ENCODE measurements at regions not wholly inside any gene's neighbourhood (a gene's known extent, or its start where the extent isn't known, plus 50 kb on each side); places are given as distances from the start of the nearest gene placed in this dataset.
"Not testable (repeated sequence)": the region's sequence is repeated elsewhere in the genome, so short reads cannot be mapped to it uniquely, and the experiment has no call there.

GRCh38 chr4:117575850-117576249, 458.4 kb upstream of the NDST3 start:
- H3K36me3 ChIP-seq, result no peaks in the 10 kb centered on the region
- no peaks in the 10 kb centered on the region for H3K27me3 ChIP-seq
- ATAC-seq, result no peak
- no peak overlapping the region for H3K4me3 ChIP-seq
- no peak for TF ChIP-seq EP300 (IDR thresholded peaks at IDR 0.05)
- TF ChIP-seq CTCF (IDR thresholded peaks at IDR 0.05), result no peak
- TF ChIP-seq POLR2A (IDR thresholded peaks at IDR 0.05), result no peak
- no peak for TF ChIP-seq POLR2AphosphoS5 (IDR thresholded peaks at IDR 0.05)
- WGBS, 2 donors (ENCODE audit: low coverage in 1 of 2), result 93% methylated on average over 17 of the region's 24 CpGs; no CpG with 5 or more reads in 1 of the 2 donors
- H3K4me1 ChIP-seq, result no peaks in the 10 kb centered on the region
- no peak overlapping the region for H3K27ac ChIP-seq
- no peaks in the 10 kb centered on the region for H3K9me3 ChIP-seq

- Histone ChIP-seq H3K4me1 (no peaks in the 10 kb centered on the region), H3K27ac (no peak overlapping the region), H3K36me3 (no peaks in the 10 kb centered on the region), H3K4me3 (no peak overlapping the region), H3K9me3 (no peaks in the 10 kb centered on the region), H3K27me3 (no peaks in the 10 kb centered on the region)
- WGBS, 2 donors (ENCODE audit: low coverage in 1 of 2), result 44% methylated on average over 2 of the region's 2 CpGs
- TF ChIP-seq CTCF (IDR thresholded peaks at IDR 0.05), result no peak
- ATAC-seq, result no peak
Measured at GRCh38 chr4:117577686-117578311, 456.5 kb upstream of the NDST3 start.

- ATAC-seq, result no peak
Measured at GRCh38 chr4:117588771-117589170, 445.5 kb upstream of the NDST3 start.

GRCh38 chr4:117596917-117597480, 437.3 kb upstream of the NDST3 start:
- no peak for ATAC-seq
- H3K4me1 ChIP-seq, result no peaks in the 10 kb centered on the region
- H3K27ac ChIP-seq, result no peak overlapping the region
- no peaks in the 10 kb centered on the region for H3K9me3 ChIP-seq
- no peak overlapping the region for H3K4me3 ChIP-seq
- TF ChIP-seq POLR2A (IDR thresholded peaks at IDR 0.05) (no peak), CTCF (IDR thresholded peaks at IDR 0.05) (no peak), POLR2AphosphoS5 (IDR thresholded peaks at IDR 0.05) (no peak), EP300 (IDR thresholded peaks at IDR 0.05) (no peak)
- H3K36me3 ChIP-seq, result no peaks in the 10 kb centered on the region
- WGBS, 2 donors (ENCODE audit: low coverage in 1 of 2), result 83 to 90% methylated on average over 4 to 7 of the region's 7 CpGs
- no peaks in the 10 kb centered on the region for H3K27me3 ChIP-seq

More at GRCh38 chr4:117588771-117589170, 445.5 kb upstream of the NDST3 start:
- WGBS, 2 donors (ENCODE audit: low coverage in 1 of 2), result 13 to 27% methylated on average over 4 of the region's 4 CpGs
- TF ChIP-seq EP300 (IDR thresholded peaks at IDR 0.05) (no peak), POLR2A (IDR thresholded peaks at IDR 0.05) (no peak), POLR2AphosphoS5 (IDR thresholded peaks at IDR 0.05) (no peak), CTCF (IDR thresholded peaks at IDR 0.05) (no peak)
- H3K27me3 ChIP-seq, result no peaks in the 10 kb centered on the region
- H3K9me3 ChIP-seq, result no peaks in the 10 kb centered on the region
- no peak overlapping the region for H3K4me3 ChIP-seq
- H3K4me1 ChIP-seq, result no peaks in the 10 kb centered on the region
- no peak overlapping the region for H3K27ac ChIP-seq
- no peaks in the 10 kb centered on the region for H3K36me3 ChIP-seq

- 61 to 85% methylated on average over 2 of the region's 2 CpGs for WGBS, 2 donors (ENCODE audit: low coverage in 1 of 2)
- H3K9me3 ChIP-seq, H3K36me3 ChIP-seq, H3K27ac ChIP-seq, H3K4me3 ChIP-seq, H3K4me1 ChIP-seq, ATAC-seq, H3K27me3 ChIP-seq: not testable (repeated sequence)
Measured at GRCh38 chr4:117599393-117599792, 434.9 kb upstream of the NDST3 start.

- WGBS, 2 donors (ENCODE audit: low coverage in 1 of 2), result 55 to 67% methylated on average over 4 of the region's 4 CpGs
- not testable (repeated sequence) for ATAC-seq, H3K36me3 ChIP-seq, H3K4me3 ChIP-seq, H3K27me3 ChIP-seq, H3K4me1 ChIP-seq, H3K9me3 ChIP-seq, H3K27ac ChIP-seq
Measured at GRCh38 chr4:117600936-117601335, 433.4 kb upstream of the NDST3 start.

Measured in gastroesophageal sphincter (tissue), 4 donors.